NCI-H2029 (cell line): ENCODE measurements at regions not wholly inside any gene's neighbourhood (a gene's known extent, or its start where the extent isn't known, plus 50 kb on each side); places are given as distances from the start of the nearest gene placed in this dataset.
A peak's percentile ranks its signal among the peaks of the same experiment; 100 is the strongest.
"Not testable (repeated sequence)": the region's sequence is repeated elsewhere in the genome, so short reads cannot be mapped to it uniquely, and the experiment has no call there.

Experiments
- DNase-seq: peaks from one replicate; lab custom pipeline; 2025; lab: John Stamatoyannopoulos, UW

GRCh38 chr2:121049950-121050585 lies 234.9 kb downstream of the TFCP2L1 start:
- no peak for DNase-seq

GRCh38 chr2:121051311-121051710 lies 233.7 kb downstream of the TFCP2L1 start:
- DNase-seq, result no peak

GRCh38 chr2:121052023-121052422 lies 233.0 kb downstream of the TFCP2L1 start:
- no peak for DNase-seq

- DNase-seq, result peak; percentile 96
Measured at GRCh38 chr2:121052521-121052920, 232.5 kb downstream of the TFCP2L1 start.

GRCh38 chr2:121055088-121055487 lies 229.9 kb downstream of the TFCP2L1 start:
- no peak for DNase-seq

GRCh38 chr2:121055501-121055900 lies 229.5 kb downstream of the TFCP2L1 start:
- DNase-seq, result no peak

GRCh38 chr2:121058852-121059558 lies 226.0 kb downstream of the TFCP2L1 start:
- DNase-seq, result no peak

- DNase-seq, result no peak
Measured at GRCh38 chr2:121059651-121060649, 225.1 kb downstream of the TFCP2L1 start.

GRCh38 chr2:121061633-121062032 lies 223.4 kb downstream of the TFCP2L1 start:
- no peak for DNase-seq

- DNase-seq, result no peak
Measured at GRCh38 chr2:121063471-121063870, 221.5 kb downstream of the TFCP2L1 start.

- DNase-seq, result peak; percentile 23
Measured at GRCh38 chr2:121064186-121064585, 220.8 kb downstream of the TFCP2L1 start.

- no peak for DNase-seq
Measured at GRCh38 chr2:121065239-121065638, 219.8 kb downstream of the TFCP2L1 start.

GRCh38 chr2:121066526-121066925 lies 218.5 kb downstream of the TFCP2L1 start:
- no peak for DNase-seq

- no peak for DNase-seq
Measured at GRCh38 chr2:121068851-121069250, 216.2 kb downstream of the TFCP2L1 start.

- DNase-seq, result no peak
Measured at GRCh38 chr2:121069434-121069969, 215.5 kb downstream of the TFCP2L1 start.

- not testable (repeated sequence) for DNase-seq
Measured at GRCh38 chr2:121070061-121070460, 214.9 kb downstream of the TFCP2L1 start.

- DNase-seq, result peak; percentile 53
Measured at GRCh38 chr2:121071034-121071504, 213.9 kb downstream of the TFCP2L1 start.

GRCh38 chr2:121072784-121073183 lies 212.2 kb downstream of the TFCP2L1 start:
- DNase-seq, result no peak

- DNase-seq, result no peak
Measured at GRCh38 chr2:121073320-121074210, 211.4 kb downstream of the TFCP2L1 start.

GRCh38 chr2:121074293-121074932 lies 210.6 kb downstream of the TFCP2L1 start:
- DNase-seq, result no peak
